HCT116 (cell line): ENCODE measurements at regions not wholly inside any gene's neighbourhood (a gene's known extent, or its start where the extent isn't known, plus 50 kb on each side); places are given as distances from the start of the nearest gene placed in this dataset.

Source experiments
- ATAC-seq: fragments of 200-7000 bp; cut with Tn5 transposase; 2 replicates; pipeline ENCODE4 v1.9.1; 2020; ENCODE audit warnings: mild to moderate bottlenecking, moderate library complexity
- BruUV-seq: library from RNA; stranded (reverse); fragments of 400-500 nt; replicated peaks from 2 replicates; lab custom pipeline; 2021; lab: Mats Ljungman, UMichigan
- CTCF ChIA-PET: fragments of 300-600 bp; sonication (Branson Sonifier 250); formaldehyde crosslinking; loops from one replicate; lab custom pipeline; 2021; ENCODE audit warnings: antibody characterized with exemption; lab: Charles Lee
- POLR2A ChIA-PET: fragments of 300-600, 350-600 bp; sonication (Branson Sonifier 250); formaldehyde crosslinking; loops from one replicate; lab custom pipeline; 2021; ENCODE audit warnings: antibody characterized with exemption; lab: Charles Lee
- RAD21 ChIA-PET, 2 experiments: fragments of 300-600 bp; sonication (Branson Sonifier 250); formaldehyde crosslinking; loops; one replicate each; lab custom pipeline; 2023; ENCODE audit warnings: low total read pairs in 2 of 2; ENCODE audit not compliant: uncharacterized antibody in 2 of 2, unreplicated experiment in 2 of 2, low non-redundant PET in 1 of 2; lab: Charles Lee
- DNase-seq: peaks from one replicate; pipeline ENCODE4 v3.0.0-alpha.2; 2010; ENCODE audit warnings: low read depth, low spot score
- H2AFZ ChIP-seq: fragments of 200-600 bp; shearing (Covaris generic), sonication (generic); 2 replicates; pipeline ENCODE4 v1.6.1; 2017; ENCODE audit warnings: low read depth, mixed run types, mixed read lengths, antibody characterized with exemption, low read length; ENCODE audit not compliant: poor library complexity, severe bottlenecking
- H3K27ac ChIP-seq: 2 replicates; pipeline ENCODE4 v1.5.1; 2012; ENCODE audit warnings: low read depth, low read length
- H3K27me3 ChIP-seq: fragments of 200-600 bp; sonication (generic); 2 replicates; pipeline ENCODE4 v1.6.1; 2016; ENCODE audit warnings: mixed run types, low read length, mixed read lengths; ENCODE audit not compliant: insufficient read depth
- H3K36me3 ChIP-seq, 2 experiments: fragments of 200-500 bp in 1 of 2; fragments of 200-600 bp in 1 of 2; sonication (Bioruptor generic) in 1 of 2; sonication (generic) in 1 of 2; 2 replicates each; pipeline versions ENCODE4 v1.5.1 to v1.6.1; 2014 to 2016; ENCODE audit warnings: low read length in 2 of 2, inconsistent platforms in 1 of 2, mixed read lengths in 1 of 2, mixed run types in 1 of 2; ENCODE audit not compliant: insufficient read depth in 2 of 2, control insufficient read depth in 1 of 2
- H3K4me1 ChIP-seq, 2 experiments: fragments of 200-600 bp in 1 of 2; sonication (generic) in 1 of 2; 2 replicates each; pipeline versions ENCODE4 v1.5.1 to v1.6.1; 2012 to 2017; ENCODE audit warnings: low read length in 2 of 2, inconsistent platforms in 1 of 2, mild to moderate bottlenecking in 1 of 2, mixed read lengths in 1 of 2, mixed run types in 1 of 2, moderate library complexity in 1 of 2; ENCODE audit not compliant: insufficient read depth in 2 of 2, control insufficient read depth in 1 of 2
- H3K4me2 ChIP-seq: fragments of 200-600 bp; sonication (generic); 2 replicates; pipeline ENCODE4 v1.6.1; 2017; ENCODE audit warnings: mixed run types, low read length, mixed read lengths
- H3K4me3 ChIP-seq, 2 experiments: fragments of 200-600 bp in 1 of 2; sonication (generic) in 1 of 2; replicated peaks in 1 of 2; 2 replicates each; pipeline ENCODE4 v1.5.1; 2011 to 2016; ENCODE audit warnings: low read length in 2 of 2, control low read depth in 1 of 2, low read depth in 1 of 2, mild to moderate bottlenecking in 1 of 2, mixed read lengths in 1 of 2, mixed run types in 1 of 2
- H3K79me2 ChIP-seq: fragments of 200-600 bp; sonication (generic); 2 replicates; pipeline ENCODE4 v1.6.1; 2017; ENCODE audit warnings: mild to moderate bottlenecking, mixed run types, low read length, moderate library complexity, mixed read lengths; ENCODE audit not compliant: insufficient read depth
- H3K9ac ChIP-seq: fragments of 200-600 bp; sonication (generic); 2 replicates; pipeline ENCODE4 v1.6.1; 2016; ENCODE audit warnings: low read length, mixed read lengths
- H3K9me2 ChIP-seq: fragments of 200-600 bp; sonication (generic), shearing (Covaris generic); 2 replicates; pipeline ENCODE4 v1.6.1; 2017; ENCODE audit warnings: mixed run types, mild to moderate bottlenecking, moderate library complexity; ENCODE audit not compliant: insufficient read depth
- H3K9me3 ChIP-seq, 2 experiments: fragments of 200-500 bp in 1 of 2; fragments of 200-600 bp in 1 of 2; sonication (Bioruptor generic) in 1 of 2; sonication (generic) in 1 of 2; 2 replicates each; pipeline ENCODE4 v1.6.1; 2014 to 2017; ENCODE audit warnings: low read length in 2 of 2, mixed read lengths in 2 of 2, inconsistent platforms in 1 of 2, low read depth in 1 of 2, mild to moderate bottlenecking in 1 of 2, mixed run types in 1 of 2, moderate library complexity in 1 of 2; ENCODE audit not compliant: control insufficient read depth in 1 of 2, insufficient read depth in 1 of 2
- H4K20me1 ChIP-seq: fragments of 200-600 bp; sonication (generic), shearing (Covaris generic); 2 replicates; pipeline ENCODE4 v1.6.1; 2017; ENCODE audit warnings: mixed run types, mild to moderate bottlenecking, moderate library complexity; ENCODE audit not compliant: insufficient read depth
- CTCF ChIP-seq, 3 experiments: fragments of 200-600 bp in 1 of 3; sonication (generic) in 1 of 3; IDR thresholded peaks in 2 of 3; conservative IDR thresholded peaks in 1 of 3; 2 replicates each; pipeline ENCODE4 v1.5.1; 2012 to 2017; ENCODE audit warnings: low read depth in 2 of 3, low read length in 2 of 3, antibody characterized with exemption in 1 of 3, borderline replicate concordance in 1 of 3, control low read depth in 1 of 3, mild to moderate bottlenecking in 1 of 3, mixed read lengths in 1 of 3, mixed run types in 1 of 3, moderate library complexity in 1 of 3; ENCODE audit not compliant: insufficient read depth in 1 of 3
- EGR1 ChIP-seq: IDR thresholded peaks from 2 replicates; pipeline ENCODE4 v1.6.1; 2012; ENCODE audit warnings: low read depth
- ELF1 ChIP-seq: IDR thresholded peaks from 2 replicates; pipeline ENCODE4 v1.6.1; 2012; ENCODE audit warnings: low read depth, borderline replicate concordance
- EZH2phosphoT487 ChIP-seq: fragments of 200-600 bp; IDR thresholded peaks from 2 replicates; pipeline ENCODE4 v1.6.1; 2018; ENCODE audit warnings: antibody characterized with exemption, borderline replicate concordance
- JUND ChIP-seq: IDR thresholded peaks from 2 replicates; pipeline ENCODE4 v1.6.1; 2012
- MAX ChIP-seq: IDR thresholded peaks from 2 replicates; pipeline ENCODE4 v1.6.1; 2012
- POLR2A ChIP-seq: IDR thresholded peaks from 2 replicates; pipeline ENCODE4 v1.7.0; 2011; ENCODE audit warnings: borderline replicate concordance; ENCODE audit not compliant: insufficient read depth, insufficient read length; ENCODE audit errors: extremely low read depth
- REST ChIP-seq: IDR thresholded peaks from 2 replicates; pipeline ENCODE4 v1.6.1; 2012; ENCODE audit warnings: low read depth
- SIN3A ChIP-seq: IDR thresholded peaks from 2 replicates; pipeline ENCODE4 v1.6.1; 2012; ENCODE audit warnings: low read depth
- SP1 ChIP-seq: IDR thresholded peaks from 2 replicates; pipeline ENCODE4 v1.6.1; 2012; ENCODE audit warnings: low read depth
- SRF ChIP-seq: IDR thresholded peaks from 2 replicates; pipeline ENCODE4 v1.6.1; 2012; ENCODE audit warnings: low read depth
- TCF7L2 ChIP-seq: IDR thresholded peaks from 2 replicates; pipeline ENCODE4 v1.7.0; 2011; ENCODE audit warnings: borderline replicate concordance, inconsistent platforms; ENCODE audit not compliant: insufficient read depth, insufficient read length; ENCODE audit errors: extremely low read depth
- YY1 ChIP-seq: IDR thresholded peaks from 2 replicates; pipeline ENCODE4 v1.6.1; 2011; ENCODE audit warnings: low read length, low read depth, moderate library complexity, mild to moderate bottlenecking; ENCODE audit not compliant: insufficient replicate concordance; ENCODE audit errors: extremely low read depth
- ZBTB33 ChIP-seq: IDR thresholded peaks from 2 replicates; pipeline ENCODE4 v1.6.1; 2011; ENCODE audit warnings: mild to moderate bottlenecking, low read length, moderate library complexity; ENCODE audit not compliant: insufficient replicate concordance; ENCODE audit errors: extremely low read depth
- ZFX ChIP-seq: fragments of 450-650 bp; IDR thresholded peaks from 2 replicates; pipeline ENCODE4 v1.6.1; 2017
- ZNF274 ChIP-seq: fragments of 200-500 bp; sonication (Bioruptor generic); IDR thresholded peaks from 2 replicates; pipeline ENCODE4 v1.6.1; 2014; ENCODE audit warnings: mild to moderate bottlenecking, low read depth, low read length, inconsistent platforms
- intact Hi-C: fragments of 100-400 bp; cut with micrococcal nuclease; formaldehyde crosslinking; loops from 2 replicates; pipeline ENCODE4 v1.10.0; 2022

GRCh38 chr2:64938607-64939285, 50.5 kb upstream of the SLC1A4 start:
- H3K4me3 ChIP-seq, result no peak overlapping the region
- ATAC-seq (no peak), DNase-seq (no peak)
- BruUV-seq, result no TSS peak
- no peak overlapping the region for H3K9ac ChIP-seq
- H4K20me1 ChIP-seq, result no peaks in the 10 kb centered on the region
- no peak overlapping the region for H2AFZ ChIP-seq
- POLR2A ChIA-PET, result no interaction called here
- H3K9me2 ChIP-seq, result no peaks in the 10 kb centered on the region
- RAD21 ChIA-PET, result no interaction called here
- H3K36me3 ChIP-seq, result no peaks in the 10 kb centered on the region
- CTCF ChIA-PET, result interaction anchor here (1.3 kb wide), 1 partner anchor 16 kb away, joined by 3 read pairs; no protein-coding TSS in a partner anchor
- H3K27me3 ChIP-seq, result no peaks in the 10 kb centered on the region
- no peak overlapping the region for H3K27ac ChIP-seq
- H3K4me1 ChIP-seq, result no peaks in the 10 kb centered on the region
- H3K9me3 ChIP-seq, result no peaks in the 10 kb centered on the region
- H3K4me2 ChIP-seq, result no peak overlapping the region
- TF ChIP-seq REST (no peak), SIN3A (no peak), ZNF274 (no peak), TCF7L2 (no peak), YY1 (no peak), SP1 (no peak), SRF (no peak), EGR1 (no peak), CTCF (IDR thresholded peaks at IDR 0.05 in 2 of 3, conservative IDR thresholded peaks at IDR 0.05 in 1 of 3; ENCODE audit: borderline replicate concordance in 1 of 3, insufficient read depth in 1 of 3, low read depth in 2 of 3, low read length in 2 of 3) (no peak), ZFX (no peak), ELF1 (no peak), MAX (no peak), ZBTB33 (no peak), JUND (no peak), POLR2A (no peak), EZH2phosphoT487 (no peak)
- no peaks in the 10 kb centered on the region for H3K79me2 ChIP-seq
- intact Hi-C loops, result no loop called here
